HEK293 (cell line): ENCODE measurements at regions not wholly inside any gene's neighbourhood (a gene's known extent, or its start where the extent isn't known, plus 50 kb on each side); places are given as distances from the start of the nearest gene placed in this dataset.

Experiments used
- CTCF ChIA-PET: fragments of 350-600 bp; formaldehyde crosslinking; extraction: SDS; loops from one replicate; lab custom pipeline; 2021; ENCODE audit warnings: antibody characterized with exemption; lab: Yijun Ruan, JAX
- POLR2A ChIA-PET: fragments of 300-600 bp; formaldehyde crosslinking; extraction: SDS; loops from one replicate; lab custom pipeline; 2020; ENCODE audit warnings: antibody characterized with exemption, inconsistent platforms; lab: Yijun Ruan, JAX
- H3K27ac ChIP-seq: fragments of 200-500 bp; sonication (Bioruptor generic); 2 replicates; pipeline ENCODE4 v1.5.1; 2014; ENCODE audit warnings: low read depth, low read length, control low read depth, inconsistent platforms; ENCODE audit errors: extremely low read depth
- H3K36me3 ChIP-seq, 2 experiments: fragments of 200-500 bp in 1 of 2; sonication (Bioruptor generic) in 1 of 2; 1 replicate in 1 of 2; 2 replicates in 1 of 2; pipeline ENCODE4 v1.5.1; 2014 to 2017; ENCODE audit warnings: inconsistent platforms in 2 of 2, low read length in 2 of 2; ENCODE audit not compliant: control insufficient read depth in 2 of 2, insufficient read depth in 1 of 2
- H3K4me1 ChIP-seq: fragments of 200-500 bp; sonication (Bioruptor generic); 2 replicates; pipeline ENCODE4 v1.5.1; 2014; ENCODE audit warnings: mild to moderate bottlenecking, low read length, inconsistent platforms; ENCODE audit not compliant: control insufficient read depth, insufficient read depth
- H3K4me3 ChIP-seq: 2 replicates; pipeline ENCODE4 v1.5.1; 2011; ENCODE audit warnings: low read depth, mild to moderate bottlenecking, control low read depth, low read length, moderate library complexity
- H3K9me3 ChIP-seq: fragments of 200-500 bp; sonication (Bioruptor generic); 2 replicates; pipeline ENCODE4 v1.5.1; 2014; ENCODE audit warnings: low read depth, low read length, inconsistent platforms; ENCODE audit not compliant: control insufficient read depth, insufficient read depth
- OSR2 ChIP-seq: fragments of 450-650 bp; formaldehyde crosslinking; IDR thresholded peaks from 2 replicates; pipeline ENCODE4 v1.5.1; 2016; ENCODE audit warnings: missing biosample characterization, missing genetic modification characterization
- SCRT2 ChIP-seq: fragments of 450-650 bp; formaldehyde crosslinking; IDR thresholded peaks from 2 replicates; pipeline ENCODE4 v1.5.1; 2016; ENCODE audit warnings: missing biosample characterization, missing genetic modification characterization
- ZBTB44 ChIP-seq: fragments of 450-650 bp; IDR thresholded peaks from 2 replicates; pipeline ENCODE4 v1.5.1; 2018; ENCODE audit warnings: missing biosample characterization, mild to moderate bottlenecking, missing genetic modification characterization
- ZBTB48 ChIP-seq: fragments of 450-650 bp; formaldehyde crosslinking; IDR thresholded peaks from 2 replicates; pipeline ENCODE4 v1.5.1; 2016; ENCODE audit warnings: missing biosample characterization, missing genetic modification characterization
- ZIC2 ChIP-seq: fragments of 450-650 bp; formaldehyde crosslinking; IDR thresholded peaks from 2 replicates; pipeline ENCODE4 v1.5.1; 2016; ENCODE audit warnings: missing biosample characterization, missing genetic modification characterization
- ZNF121 ChIP-seq: fragments of 450-650 bp; formaldehyde crosslinking; IDR thresholded peaks from 2 replicates; pipeline ENCODE4 v1.5.1; 2016; ENCODE audit warnings: missing biosample characterization, missing genetic modification characterization
- ZNF280D ChIP-seq: fragments of 450-650 bp; formaldehyde crosslinking; IDR thresholded peaks from 2 replicates; pipeline ENCODE4 v1.5.1; 2016; ENCODE audit warnings: missing biosample characterization, missing genetic modification characterization
- ZNF335 ChIP-seq: fragments of 450-650 bp; formaldehyde crosslinking; conservative IDR thresholded peaks from 2 replicates; pipeline ENCODE4 v1.5.1; 2016; ENCODE audit warnings: missing biosample characterization, missing genetic modification characterization
- ZNF571 ChIP-seq: fragments of 450-650 bp; formaldehyde crosslinking; IDR thresholded peaks from 2 replicates; pipeline ENCODE4 v1.5.0; 2017; ENCODE audit warnings: missing biosample characterization, missing genetic modification characterization
- ZNF596 ChIP-seq: fragments of 450-650 bp; IDR thresholded peaks from 2 replicates; pipeline ENCODE4 v1.5.0; 2018; ENCODE audit warnings: missing biosample characterization, mild to moderate bottlenecking, missing genetic modification characterization, moderate library complexity
- ZNF654 ChIP-seq: fragments of 450-650 bp; formaldehyde crosslinking; IDR thresholded peaks from 2 replicates; pipeline ENCODE4 v1.5.1; 2016; ENCODE audit warnings: low read depth, missing biosample characterization, missing genetic modification characterization
- ZNF677 ChIP-seq: fragments of 450-650 bp; IDR thresholded peaks from 2 replicates; pipeline ENCODE4 v1.5.0; 2018; ENCODE audit warnings: missing biosample characterization, mild to moderate bottlenecking, missing genetic modification characterization, moderate library complexity
- ZNF768 ChIP-seq: fragments of 450-650 bp; formaldehyde crosslinking; IDR thresholded peaks from 2 replicates; pipeline ENCODE4 v1.5.1; 2018; ENCODE audit warnings: missing biosample characterization, mild to moderate bottlenecking, missing genetic modification characterization
- ZNF792 ChIP-seq: fragments of 450-650 bp; formaldehyde crosslinking; IDR thresholded peaks from 2 replicates; pipeline ENCODE4 v1.5.1; 2016; ENCODE audit warnings: missing biosample characterization, missing genetic modification characterization
- TF ChIP-seq, protein P1 (sequence below): fragments of 450-650 bp; formaldehyde crosslinking; IDR thresholded peaks from 2 replicates; pipeline ENCODE4 v1.5.1; 2016; ENCODE audit warnings: missing biosample characterization, missing genetic modification characterization
- TF ChIP-seq, protein P2 (sequence below): fragments of 450-650 bp; formaldehyde crosslinking; conservative IDR thresholded peaks from 2 replicates; pipeline ENCODE4 v1.5.1; 2016; ENCODE audit warnings: low read depth, missing biosample characterization, missing genetic modification characterization

DNA sequence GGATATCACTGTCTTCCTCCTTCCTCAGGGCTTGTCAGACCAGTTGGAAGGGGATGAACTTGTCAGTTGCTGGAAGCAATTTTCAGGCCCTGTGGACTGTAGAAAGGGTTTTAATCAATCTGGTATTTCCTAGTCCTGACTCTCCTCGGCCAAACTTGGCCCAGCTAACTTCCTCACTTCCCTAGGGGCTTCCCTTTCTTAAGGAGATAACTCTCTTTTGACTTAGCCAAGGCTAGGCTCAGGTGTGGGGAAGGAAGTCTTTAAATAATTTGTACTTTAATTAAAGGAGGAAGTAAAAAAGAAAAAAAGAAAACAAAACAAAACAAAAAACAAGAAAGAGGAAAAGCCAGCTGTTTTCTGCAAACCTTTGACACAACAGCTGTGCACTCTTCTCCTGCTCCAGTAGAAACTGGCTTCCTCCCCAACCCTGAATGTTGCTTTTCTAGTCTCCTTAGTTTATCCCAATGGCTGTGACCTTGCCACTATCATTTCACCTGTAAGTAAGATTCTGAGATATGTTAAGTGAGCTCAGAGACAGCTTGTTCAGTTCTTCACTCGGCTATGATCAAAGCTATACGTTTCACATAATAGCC lies 53.0 kb upstream of the ST3GAL6 start:
- CTCF ChIA-PET, result no interaction called here
- TF ChIP-seq ZNF596 (tag by site-specific recombination), result no peak
- TF ChIP-seq ZNF654 (tag by site-specific recombination), result no peak
- TF ChIP-seq, protein P1, sequence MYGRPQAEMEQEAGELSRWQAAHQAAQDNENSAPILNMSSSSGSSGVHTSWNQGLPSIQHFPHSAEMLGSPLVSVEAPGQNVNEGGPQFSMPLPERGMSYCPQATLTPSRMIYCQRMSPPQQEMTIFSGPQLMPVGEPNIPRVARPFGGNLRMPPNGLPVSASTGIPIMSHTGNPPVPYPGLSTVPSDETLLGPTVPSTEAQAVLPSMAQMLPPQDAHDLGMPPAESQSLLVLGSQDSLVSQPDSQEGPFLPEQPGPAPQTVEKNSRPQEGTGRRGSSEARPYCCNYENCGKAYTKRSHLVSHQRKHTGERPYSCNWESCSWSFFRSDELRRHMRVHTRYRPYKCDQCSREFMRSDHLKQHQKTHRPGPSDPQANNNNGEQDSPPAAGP (tag by site-specific recombination), result no peak
- TF ChIP-seq ZNF280D (tag by site-specific recombination), result no peak
- no peak for TF ChIP-seq ZBTB48 (tag by site-specific recombination)
- no peak for TF ChIP-seq ZBTB44 (tag by site-specific recombination)
- no peak for TF ChIP-seq ZNF121
- TF ChIP-seq ZNF677 (tag by site-specific recombination), result no peak
- no peak for TF ChIP-seq ZNF335 (tag by site-specific recombination)
- TF ChIP-seq ZNF571 (tag by site-specific recombination), result no peak
- no peak for TF ChIP-seq ZIC2 (tag by site-specific recombination)
- TF ChIP-seq OSR2 (tag by site-specific recombination), result no peak
- no peak for TF ChIP-seq SCRT2 (tag by site-specific recombination)
- no peak for TF ChIP-seq ZNF792 (tag by site-specific recombination)
- TF ChIP-seq, protein P2, sequence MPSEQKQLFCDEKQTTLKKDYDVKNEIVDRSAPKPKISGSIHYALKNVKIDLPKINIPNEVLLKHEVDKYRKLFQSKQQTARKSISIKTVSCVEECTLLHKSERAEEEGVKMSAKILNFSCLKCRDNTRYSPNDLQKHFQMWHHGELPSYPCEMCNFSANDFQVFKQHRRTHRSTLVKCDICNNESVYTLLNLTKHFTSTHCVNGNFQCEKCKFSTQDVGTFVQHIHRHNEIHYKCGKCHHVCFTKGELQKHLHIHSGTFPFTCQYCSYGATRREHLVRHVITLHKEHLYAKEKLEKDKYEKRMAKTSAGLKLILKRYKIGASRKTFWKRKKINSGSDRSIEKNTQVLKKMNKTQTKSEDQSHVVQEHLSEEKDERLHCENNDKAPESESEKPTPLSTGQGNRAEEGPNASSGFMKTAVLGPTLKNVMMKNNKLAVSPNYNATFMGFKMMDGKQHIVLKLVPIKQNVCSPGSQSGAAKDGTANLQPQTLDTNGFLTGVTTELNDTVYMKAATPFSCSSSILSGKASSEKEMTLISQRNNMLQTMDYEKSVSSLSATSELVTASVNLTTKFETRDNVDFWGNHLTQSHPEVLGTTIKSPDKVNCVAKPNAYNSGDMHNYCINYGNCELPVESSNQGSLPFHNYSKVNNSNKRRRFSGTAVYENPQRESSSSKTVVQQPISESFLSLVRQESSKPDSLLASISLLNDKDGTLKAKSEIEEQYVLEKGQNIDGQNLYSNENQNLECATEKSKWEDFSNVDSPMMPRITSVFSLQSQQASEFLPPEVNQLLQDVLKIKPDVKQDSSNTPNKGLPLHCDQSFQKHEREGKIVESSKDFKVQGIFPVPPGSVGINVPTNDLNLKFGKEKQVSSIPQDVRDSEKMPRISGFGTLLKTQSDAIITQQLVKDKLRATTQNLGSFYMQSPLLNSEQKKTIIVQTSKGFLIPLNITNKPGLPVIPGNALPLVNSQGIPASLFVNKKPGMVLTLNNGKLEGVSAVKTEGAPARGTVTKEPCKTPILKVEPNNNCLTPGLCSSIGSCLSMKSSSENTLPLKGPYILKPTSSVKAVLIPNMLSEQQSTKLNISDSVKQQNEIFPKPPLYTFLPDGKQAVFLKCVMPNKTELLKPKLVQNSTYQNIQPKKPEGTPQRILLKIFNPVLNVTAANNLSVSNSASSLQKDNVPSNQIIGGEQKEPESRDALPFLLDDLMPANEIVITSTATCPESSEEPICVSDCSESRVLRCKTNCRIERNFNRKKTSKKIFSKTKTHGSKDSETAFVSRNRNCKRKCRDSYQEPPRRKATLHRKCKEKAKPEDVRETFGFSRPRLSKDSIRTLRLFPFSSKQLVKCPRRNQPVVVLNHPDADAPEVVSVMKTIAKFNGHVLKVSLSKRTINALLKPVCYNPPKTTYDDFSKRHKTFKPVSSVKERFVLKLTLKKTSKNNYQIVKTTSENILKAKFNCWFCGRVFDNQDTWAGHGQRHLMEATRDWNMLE, result no peak
- TF ChIP-seq ZNF768 (tag by site-specific recombination), result no peak
- TF ChIP-seq, all 188 proteins: peak for 0
- H3K27ac ChIP-seq, result no peak overlapping the region
- H3K36me3 ChIP-seq, result no peaks in the 10 kb centered on the region
- H3K9me3 ChIP-seq, result no peaks in the 10 kb centered on the region
- H3K4me1 ChIP-seq, result no peaks in the 10 kb centered on the region; the same call in 1 of the 2 replicates
- H3K4me3 ChIP-seq, result no peak overlapping the region
- POLR2A ChIA-PET, result no interaction called here
